ENCODE measurements at regions not wholly inside any gene's neighbourhood (a gene's known extent, or its start where the extent isn't known, plus 50 kb on each side); places are given as distances from the start of the nearest gene placed in this dataset.
A peak's percentile ranks its signal among the peaks of the same experiment; 100 is the strongest.

- no peaks in the 10 kb centered on the region for H3K9me3 ChIP-seq (ENCODE audit: control insufficient read depth in 5 of 5, low read length in 5 of 5)
- peaks cover 0 to 7% (median 4%) of the 10 kb centered on the region in 5 donors for H3K27me3 ChIP-seq (ENCODE audit: control insufficient read depth in 5 of 5, insufficient read depth in 4 of 5, low read length in 5 of 5)
- H3K27ac ChIP-seq (ENCODE audit: low read depth, low read length): no peak overlapping the region
- no peak overlapping the region for H3K4me3 ChIP-seq (ENCODE audit: low read depth in 1 of 5, low read length in 5 of 5)
- H3K36me3 ChIP-seq (ENCODE audit: control insufficient read depth in 5 of 5, insufficient read depth in 5 of 5, low read length in 5 of 5): no peaks in the 10 kb centered on the region
- no peak overlapping the region for H3K9ac ChIP-seq (ENCODE audit: low read length in 5 of 5)
- H3K4me1 ChIP-seq (ENCODE audit: control insufficient read depth in 5 of 5, insufficient read depth in 5 of 5, low read length in 5 of 5): peaks cover 0 to 14% (median 9%) of the 10 kb centered on the region in 5 donors
These were observed 178.1 kb upstream of the PPP2R2D start for GRCh38 chr10:131722525-131723264.

- Histone ChIP-seq H3K9ac (ENCODE audit: low read length in 5 of 5) (no peak overlapping the region), H3K9me3 (ENCODE audit: control insufficient read depth in 5 of 5, low read length in 5 of 5) (no peaks in the 10 kb centered on the region), H3K27me3 (ENCODE audit: control insufficient read depth in 5 of 5, insufficient read depth in 4 of 5, low read length in 5 of 5) (peaks cover 0 to 9% (median 6%) of the 10 kb centered on the region in 5 donors), H3K27ac (ENCODE audit: low read depth, low read length) (no peak overlapping the region), H3K4me1 (ENCODE audit: control insufficient read depth in 5 of 5, insufficient read depth in 5 of 5, low read length in 5 of 5) (peaks cover 0 to 14% (median 9%) of the 10 kb centered on the region in 5 donors), H3K4me3 (ENCODE audit: low read depth in 1 of 5, low read length in 5 of 5) (no peak overlapping the region), H3K36me3 (ENCODE audit: control insufficient read depth in 5 of 5, insufficient read depth in 5 of 5, low read length in 5 of 5) (no peaks in the 10 kb centered on the region)
These were observed 177.3 kb upstream of the PPP2R2D start for GRCh38 chr10:131723297-131724168.

GRCh38 chr10:131724169-131724545 is 176.7 kb upstream of the PPP2R2D start:
- Histone ChIP-seq H3K9ac (ENCODE audit: low read length in 5 of 5) (no peak overlapping the region), H3K27me3 (ENCODE audit: control insufficient read depth in 5 of 5, insufficient read depth in 4 of 5, low read length in 5 of 5) (peaks cover 0 to 12% (median 6%) of the 10 kb centered on the region in 5 donors), H3K4me1 (ENCODE audit: control insufficient read depth in 5 of 5, insufficient read depth in 5 of 5, low read length in 5 of 5) (peaks cover 0 to 14% (median 9%) of the 10 kb centered on the region in 5 donors), H3K4me3 (ENCODE audit: low read depth in 1 of 5, low read length in 5 of 5) (no peak overlapping the region), H3K27ac (ENCODE audit: low read depth, low read length) (no peak overlapping the region), H3K9me3 (ENCODE audit: control insufficient read depth in 5 of 5, low read length in 5 of 5) (no peaks in the 10 kb centered on the region), H3K36me3 (ENCODE audit: control insufficient read depth in 5 of 5, insufficient read depth in 5 of 5, low read length in 5 of 5) (no peaks in the 10 kb centered on the region)

DNA sequence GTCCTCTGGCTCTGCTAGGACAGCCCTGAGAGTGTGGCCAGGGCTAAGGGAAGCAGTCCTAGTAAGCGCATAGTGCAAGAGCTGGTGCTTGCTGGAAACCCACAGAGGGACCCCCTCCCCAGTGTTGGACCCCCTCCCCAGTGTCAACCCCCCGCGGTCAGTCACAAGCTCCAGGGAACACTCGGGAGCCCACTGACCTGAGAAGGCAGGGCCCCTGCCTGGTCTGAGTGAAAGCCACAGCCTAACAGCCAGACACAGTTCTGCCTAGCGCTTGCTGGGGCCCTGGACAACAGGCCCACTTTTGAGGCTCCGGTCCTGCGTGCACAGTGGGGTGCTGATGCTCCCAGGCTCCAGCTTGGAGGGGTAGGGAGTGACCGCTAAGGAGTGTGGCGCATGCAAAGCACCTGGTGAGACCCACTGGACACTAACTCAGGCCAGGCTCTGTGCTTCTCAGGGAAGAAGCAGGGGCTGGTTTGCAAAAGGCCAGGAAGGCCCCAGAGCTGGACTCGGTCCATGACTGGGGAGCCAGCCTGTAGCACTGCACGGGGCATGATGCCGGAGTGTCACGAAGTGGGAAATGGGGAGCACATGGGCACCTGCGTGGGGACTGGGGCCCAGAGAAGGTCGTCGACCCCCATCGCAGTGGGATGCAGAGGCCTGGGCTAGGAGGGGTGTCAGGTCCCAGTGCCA is 175.8 kb upstream of the PPP2R2D start:
- Histone ChIP-seq H3K4me3 (ENCODE audit: low read depth in 1 of 5, low read length in 5 of 5) (no peak overlapping the region), H3K27ac (ENCODE audit: low read depth, low read length) (no peak overlapping the region), H3K9me3 (ENCODE audit: control insufficient read depth in 5 of 5, low read length in 5 of 5) (no peaks in the 10 kb centered on the region), H3K27me3 (ENCODE audit: control insufficient read depth in 5 of 5, insufficient read depth in 4 of 5, low read length in 5 of 5) (peaks cover 0 to 12% (median 6%) of the 10 kb centered on the region in 5 donors), H3K36me3 (ENCODE audit: control insufficient read depth in 5 of 5, insufficient read depth in 5 of 5, low read length in 5 of 5) (no peaks in the 10 kb centered on the region), H3K9ac (ENCODE audit: low read length in 5 of 5) (no peak overlapping the region), H3K4me1 (ENCODE audit: control insufficient read depth in 5 of 5, insufficient read depth in 5 of 5, low read length in 5 of 5) (peaks cover 0 to 14% (median 9%) of the 10 kb centered on the region in 5 donors)

DNA sequence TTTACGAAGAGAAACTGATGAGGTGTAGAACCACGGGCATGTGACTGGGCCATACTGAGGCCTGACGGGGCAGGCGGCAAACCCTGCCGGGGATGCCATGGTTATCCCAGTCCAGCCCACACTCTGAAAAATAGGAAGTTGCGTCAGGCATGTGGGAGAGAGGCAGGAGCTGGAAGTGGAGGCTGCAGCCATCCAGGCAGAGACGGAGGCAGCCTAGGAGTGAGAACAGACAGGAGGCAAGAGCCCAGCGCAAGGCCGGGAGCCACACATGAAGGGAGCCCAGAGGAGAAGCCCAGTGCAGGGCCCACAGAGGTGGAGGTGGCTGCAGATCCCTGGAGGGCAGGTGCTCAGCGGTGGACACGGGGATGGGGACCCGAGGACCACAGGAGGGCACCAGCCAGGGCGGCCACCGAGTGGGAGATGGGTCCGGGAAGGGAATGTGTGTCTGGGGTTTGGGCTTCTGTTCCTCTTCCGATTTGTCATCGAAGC is 175.2 kb upstream of the PPP2R2D start:
- Histone ChIP-seq H3K9me3 (ENCODE audit: control insufficient read depth in 5 of 5, low read length in 5 of 5) (no peaks in the 10 kb centered on the region), H3K4me3 (ENCODE audit: low read depth in 1 of 5, low read length in 5 of 5) (no peak overlapping the region), H3K27ac (ENCODE audit: low read depth, low read length) (no peak overlapping the region)

DNA sequence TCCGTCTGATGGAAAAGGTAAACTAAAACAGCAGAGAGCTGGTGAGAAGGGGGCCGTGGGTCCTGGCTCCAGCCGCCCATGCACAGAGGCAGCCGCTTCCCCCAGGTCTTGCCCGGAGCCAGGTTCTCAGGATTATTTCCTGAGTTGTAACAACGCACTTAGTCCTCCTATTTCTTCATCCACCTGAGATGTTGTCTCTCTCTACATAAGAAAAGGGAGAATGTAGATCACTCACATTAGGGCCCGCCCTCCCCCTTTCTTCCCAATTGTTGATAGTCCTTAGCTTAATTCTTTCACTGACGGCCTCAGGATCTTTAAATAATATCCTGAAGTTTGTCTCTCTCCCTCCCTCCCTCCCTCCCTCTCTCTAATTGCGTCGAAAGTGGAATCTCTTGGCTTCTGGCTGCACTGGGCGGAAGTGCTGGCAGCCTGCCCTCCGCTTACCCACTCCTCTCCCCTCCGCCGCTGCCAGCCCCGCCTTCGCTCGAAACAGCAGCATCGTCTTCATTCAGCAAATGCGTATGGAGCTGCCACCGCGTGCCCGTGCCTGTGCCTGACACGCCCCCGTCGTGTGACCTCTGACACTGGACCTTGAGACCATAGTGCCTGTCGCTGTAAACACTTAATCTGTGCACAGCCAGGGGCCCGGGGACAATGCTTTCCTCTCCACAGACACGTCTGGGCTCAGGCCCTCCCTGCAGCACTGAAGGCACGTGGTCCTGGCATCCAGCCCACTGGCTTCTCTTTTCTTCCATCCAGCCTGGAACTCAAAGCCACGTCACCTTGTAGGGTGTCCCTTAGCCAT is 174.5 kb upstream of the PPP2R2D start:
- Histone ChIP-seq H3K36me3 (ENCODE audit: control insufficient read depth in 5 of 5, insufficient read depth in 5 of 5, low read length in 5 of 5) (no peaks in the 10 kb centered on the region), H3K9ac (ENCODE audit: low read length in 5 of 5) (no peak overlapping the region), H3K9me3 (ENCODE audit: control insufficient read depth in 5 of 5, low read length in 5 of 5) (no peaks in the 10 kb centered on the region), H3K27ac (ENCODE audit: low read depth, low read length) (no peak overlapping the region), H3K27me3 (ENCODE audit: control insufficient read depth in 5 of 5, insufficient read depth in 4 of 5, low read length in 5 of 5) (peaks cover 0 to 12% (median 6%) of the 10 kb centered on the region in 5 donors), H3K4me1 (ENCODE audit: control insufficient read depth in 5 of 5, insufficient read depth in 5 of 5, low read length in 5 of 5) (peaks cover 0 to 14% (median 9%) of the 10 kb centered on the region in 5 donors), H3K4me3 (ENCODE audit: low read depth in 1 of 5, low read length in 5 of 5) (peak overlapping the region in 2 of 5 donors; percentile 28 to 53)

More for the DNA sequence above, 175.2 kb upstream of the PPP2R2D start:
- Histone ChIP-seq H3K36me3 (ENCODE audit: control insufficient read depth in 5 of 5, insufficient read depth in 5 of 5, low read length in 5 of 5) (no peaks in the 10 kb centered on the region), H3K9ac (ENCODE audit: low read length in 5 of 5) (no peak overlapping the region), H3K27me3 (ENCODE audit: control insufficient read depth in 5 of 5, insufficient read depth in 4 of 5, low read length in 5 of 5) (peaks cover 0 to 12% (median 6%) of the 10 kb centered on the region in 5 donors), H3K4me1 (ENCODE audit: control insufficient read depth in 5 of 5, insufficient read depth in 5 of 5, low read length in 5 of 5) (peaks cover 0 to 14% (median 9%) of the 10 kb centered on the region in 5 donors)

GRCh38 chr10:131726967-131727366 is 173.8 kb upstream of the PPP2R2D start:
- no peak overlapping the region for H3K27ac ChIP-seq (ENCODE audit: low read depth, low read length)
- no peaks in the 10 kb centered on the region for H3K36me3 ChIP-seq (ENCODE audit: control insufficient read depth in 5 of 5, insufficient read depth in 5 of 5, low read length in 5 of 5)
- no peak overlapping the region for H3K9ac ChIP-seq (ENCODE audit: low read length in 5 of 5)
- peaks cover 0 to 12% (median 6%) of the 10 kb centered on the region in 5 donors for H3K27me3 ChIP-seq (ENCODE audit: control insufficient read depth in 5 of 5, insufficient read depth in 4 of 5, low read length in 5 of 5)
- H3K9me3 ChIP-seq (ENCODE audit: control insufficient read depth in 5 of 5, low read length in 5 of 5): peaks cover 0 to 6% (median 2%) of the 10 kb centered on the region in 5 donors
- peaks cover 0 to 14% (median 9%) of the 10 kb centered on the region in 5 donors for H3K4me1 ChIP-seq (ENCODE audit: control insufficient read depth in 5 of 5, insufficient read depth in 5 of 5, low read length in 5 of 5)
- no peak overlapping the region for H3K4me3 ChIP-seq (ENCODE audit: low read depth in 1 of 5, low read length in 5 of 5)

DNA sequence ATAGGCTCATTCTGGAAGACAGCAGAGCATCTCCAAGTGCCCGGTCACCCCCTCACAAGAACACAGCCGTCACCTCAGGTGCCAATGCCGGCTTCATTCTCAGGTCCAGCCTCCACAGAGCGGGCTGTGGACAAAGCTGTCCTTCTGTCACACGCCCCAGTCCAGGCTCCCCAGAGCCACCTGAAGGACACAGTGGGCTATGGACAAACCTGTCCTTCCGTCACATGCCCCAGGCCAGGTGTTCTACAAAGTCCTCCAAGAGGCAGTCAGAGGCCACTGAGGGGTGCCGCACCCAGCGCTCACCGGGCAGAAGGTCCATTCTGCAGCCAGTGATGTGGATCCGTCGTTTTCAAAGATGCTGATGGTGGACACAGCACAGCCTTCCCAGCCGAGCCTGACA is 173.2 kb upstream of the PPP2R2D start:
- Histone ChIP-seq H3K27ac (ENCODE audit: low read depth, low read length) (no peak overlapping the region), H3K27me3 (ENCODE audit: control insufficient read depth in 5 of 5, insufficient read depth in 4 of 5, low read length in 5 of 5) (peaks cover 3 to 12% (median 5%) of the 10 kb centered on the region in 5 donors), H3K9ac (ENCODE audit: low read length in 5 of 5) (no peak overlapping the region), H3K4me1 (ENCODE audit: control insufficient read depth in 5 of 5, insufficient read depth in 5 of 5, low read length in 5 of 5) (peaks cover 0 to 14% (median 9%) of the 10 kb centered on the region in 5 donors), H3K4me3 (ENCODE audit: low read depth in 1 of 5, low read length in 5 of 5) (no peak overlapping the region), H3K36me3 (ENCODE audit: control insufficient read depth in 5 of 5, insufficient read depth in 5 of 5, low read length in 5 of 5) (no peaks in the 10 kb centered on the region), H3K9me3 (ENCODE audit: control insufficient read depth in 5 of 5, low read length in 5 of 5) (peaks cover 3 to 12% (median 8%) of the 10 kb centered on the region in 5 donors)
